ENCODE measurements at regions not wholly inside any gene's neighbourhood (a gene's known extent, or its start where the extent isn't known, plus 50 kb on each side); places are given as distances from the start of the nearest gene placed in this dataset.

GRCh38 chr3:73326396-73326795 is 264.9 kb downstream of the EBLN2 start:
- Histone ChIP-seq H3K9ac (ENCODE audit: insufficient read length, low read depth) (no peak overlapping the region), H3K9me3 (ENCODE audit: insufficient read depth, low read length) (peaks cover 10% of the 10 kb centered on the region; the same call in 1 of the 2 replicates), H3K27me3 (ENCODE audit: insufficient read depth, insufficient read length) (no peaks in the 10 kb centered on the region), H3K36me3 (ENCODE audit: insufficient read depth, insufficient read length, low read length) (no peaks in the 10 kb centered on the region), H3K4me3 (ENCODE audit: insufficient read length, low read depth) (no peak overlapping the region), H3K4me1 (ENCODE audit: insufficient read depth, insufficient read length) (no peaks in the 10 kb centered on the region)
- TF ChIP-seq SUZ12 (IDR thresholded peaks at IDR 0.05; ENCODE audit: extremely low read depth, insufficient read depth, insufficient read length) (no peak), ZNF274 (IDR thresholded peaks at IDR 0.05; ENCODE audit: low read depth, low read length) (no peak), YY1 (IDR thresholded peaks at IDR 0.05; ENCODE audit: insufficient read depth, insufficient read length) (no peak)
- DNase-seq (ENCODE audit: low read depth, low spot score): no peak

- no peak for DNase-seq (ENCODE audit: low read depth, low spot score)
- TF ChIP-seq ZNF274 (IDR thresholded peaks at IDR 0.05; ENCODE audit: low read depth, low read length): no peak
- TF ChIP-seq YY1 (IDR thresholded peaks at IDR 0.05; ENCODE audit: insufficient read depth, insufficient read length): no peak
- no peak for TF ChIP-seq SUZ12 (IDR thresholded peaks at IDR 0.05; ENCODE audit: extremely low read depth, insufficient read depth, insufficient read length)
Measured at GRCh38 chr3:73327052-73327451, 265.6 kb downstream of the EBLN2 start.

More at GRCh38 chr3:73327052-73327451, 265.6 kb downstream of the EBLN2 start:
- H3K9ac ChIP-seq (ENCODE audit: insufficient read length, low read depth): no peak overlapping the region
- H3K36me3 ChIP-seq (ENCODE audit: insufficient read depth, insufficient read length, low read length): no peaks in the 10 kb centered on the region
- no peak overlapping the region for H3K4me3 ChIP-seq (ENCODE audit: insufficient read length, low read depth)
- peaks cover 10% of the 10 kb centered on the region; the same call in 1 of the 2 replicates for H3K9me3 ChIP-seq (ENCODE audit: insufficient read depth, low read length)
- no peaks in the 10 kb centered on the region for H3K27me3 ChIP-seq (ENCODE audit: insufficient read depth, insufficient read length)
- no peaks in the 10 kb centered on the region for H3K4me1 ChIP-seq (ENCODE audit: insufficient read depth, insufficient read length)
